ENCODE measurements at regions not wholly inside any gene's neighbourhood (a gene's known extent, or its start where the extent isn't known, plus 50 kb on each side); places are given as distances from the start of the nearest gene placed in this dataset.

DNA sequence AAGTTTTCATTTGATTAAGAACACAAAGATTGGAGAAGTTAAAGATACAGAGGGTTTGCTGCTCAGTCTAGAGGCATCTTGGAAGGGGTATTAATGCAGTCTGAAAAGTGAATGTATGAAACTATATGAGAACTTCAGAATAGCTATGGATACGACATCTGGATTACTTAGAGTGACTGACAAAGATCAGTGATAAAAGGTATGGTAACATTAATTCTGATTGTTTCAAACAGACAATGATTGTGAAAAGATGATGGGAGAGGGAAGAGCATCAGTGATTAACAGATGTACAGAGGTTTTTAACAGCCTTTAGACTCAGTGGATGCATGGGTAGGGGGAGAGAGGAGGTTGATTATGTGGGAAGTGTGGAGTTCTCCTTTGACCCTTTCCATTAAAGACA lies 919.4 kb upstream of the CNTN5 start:
- Mint-ChIP-seq H3K27ac (no peak overlapping the region), H3K27me3 (no peaks in the 10 kb centered on the region), H3K36me3 (no peaks in the 10 kb centered on the region), H3K4me1 (no peaks in the 10 kb centered on the region), H3K9me3 (peaks cover 0 to 18% (median 7%) of the 10 kb centered on the region in 7 donors), H3K4me3 (no peak overlapping the region)
- Histone ChIP-seq H3K4me1 (ENCODE audit: control insufficient read depth, insufficient read depth, low read length, poor library complexity, severe bottlenecking) (no peaks in the 10 kb centered on the region), H3K27me3 (ENCODE audit: control insufficient read depth, insufficient read depth, low read length) (no peaks in the 10 kb centered on the region), H3K36me3 (ENCODE audit: control insufficient read depth, insufficient read depth, low read length) (no peaks in the 10 kb centered on the region), H3K4me3 (ENCODE audit: low read depth, low read length) (no peak overlapping the region), H3K27ac (ENCODE audit: insufficient read depth, low read length, poor library complexity, severe bottlenecking) (no peak overlapping the region), H3K9me3 (ENCODE audit: control insufficient read depth in 2 of 2, low read length in 2 of 2) (peaks cover 0 to 5% of the 10 kb centered on the region in 2 experiments)
- no peak for DNase-seq
- no peak for ATAC-seq (ENCODE audit: low read depth in 2 of 2)

DNA sequence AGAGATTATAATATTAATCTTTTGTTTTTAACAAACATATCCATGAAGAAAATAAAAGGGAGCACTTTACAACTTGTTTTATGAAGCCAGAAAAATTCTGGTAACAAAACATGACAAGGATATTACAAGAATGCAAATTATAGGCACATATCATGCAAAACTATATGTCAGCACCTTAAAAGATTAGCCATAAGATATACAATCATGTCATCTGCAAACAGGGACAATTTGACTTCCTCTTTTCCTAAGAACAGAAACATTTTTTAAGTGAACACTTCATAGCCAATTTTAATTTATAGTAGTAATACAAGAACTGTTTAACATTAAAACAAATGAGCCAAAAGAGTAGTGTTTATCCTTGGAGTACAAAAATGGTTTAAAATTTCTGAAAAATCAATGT lies 916.5 kb upstream of the CNTN5 start:
- Mint-ChIP-seq H3K9me3 (peaks cover 0 to 8% (median 4%) of the 10 kb centered on the region in 7 donors), H3K4me3 (no peak overlapping the region)

DNA sequence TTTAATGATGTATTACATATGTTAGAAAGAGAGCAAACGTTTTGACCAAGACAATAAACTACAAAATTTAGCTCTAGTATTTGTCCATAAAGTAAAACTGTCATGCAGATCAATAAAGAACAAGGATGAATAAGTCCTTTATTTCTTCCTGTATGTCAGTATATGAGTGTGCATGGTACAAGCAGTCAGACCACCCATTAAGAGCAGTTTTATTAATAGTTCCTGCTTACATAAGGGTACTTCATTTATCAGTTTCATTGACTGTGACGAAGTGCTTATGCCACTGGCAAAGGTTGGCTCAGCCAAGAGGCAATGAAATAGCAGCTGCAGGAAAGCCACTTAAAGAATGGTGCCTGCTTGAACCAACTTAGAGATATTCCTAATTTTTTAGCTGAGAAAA lies 913.0 kb upstream of the CNTN5 start:
- DNase-seq: no peak
- Mint-ChIP-seq H3K4me1 (no peaks in the 10 kb centered on the region), H3K4me3 (no peak overlapping the region), H3K27me3 (no peaks in the 10 kb centered on the region), H3K27ac (no peak overlapping the region), H3K9me3 (peaks cover 0 to 14% (median 3%) of the 10 kb centered on the region in 7 donors), H3K36me3 (no peaks in the 10 kb centered on the region)
- Histone ChIP-seq H3K4me3 (ENCODE audit: low read depth, low read length) (no peak overlapping the region), H3K9me3 (ENCODE audit: control insufficient read depth in 2 of 2, low read length in 2 of 2) (peaks cover 0 to 7% of the 10 kb centered on the region in 2 experiments), H3K36me3 (ENCODE audit: control insufficient read depth, insufficient read depth, low read length) (no peaks in the 10 kb centered on the region), H3K4me1 (ENCODE audit: control insufficient read depth, insufficient read depth, low read length, poor library complexity, severe bottlenecking) (no peaks in the 10 kb centered on the region), H3K27ac (ENCODE audit: insufficient read depth, low read length, poor library complexity, severe bottlenecking) (no peak overlapping the region), H3K27me3 (ENCODE audit: control insufficient read depth, insufficient read depth, low read length) (no peaks in the 10 kb centered on the region)
- ATAC-seq (ENCODE audit: low read depth in 2 of 2): no peak

More for the DNA sequence above, 916.5 kb upstream of the CNTN5 start:
- H3K4me3 ChIP-seq (ENCODE audit: low read depth, low read length): no peak overlapping the region
- Mint-ChIP-seq H3K27ac (no peak overlapping the region), H3K27me3 (no peaks in the 10 kb centered on the region), H3K4me1 (no peaks in the 10 kb centered on the region), H3K36me3 (no peaks in the 10 kb centered on the region)
- H3K27ac ChIP-seq (ENCODE audit: insufficient read depth, low read length, poor library complexity, severe bottlenecking): no peak overlapping the region
- no peaks in the 10 kb centered on the region for H3K27me3 ChIP-seq (ENCODE audit: control insufficient read depth, insufficient read depth, low read length)
- no peaks in the 10 kb centered on the region for H3K36me3 ChIP-seq (ENCODE audit: control insufficient read depth, insufficient read depth, low read length)
- no peak for ATAC-seq (ENCODE audit: low read depth in 2 of 2)
- peaks cover 0 to 5% of the 10 kb centered on the region in 2 experiments for H3K9me3 ChIP-seq (ENCODE audit: control insufficient read depth in 2 of 2, low read length in 2 of 2)
- H3K4me1 ChIP-seq (ENCODE audit: control insufficient read depth, insufficient read depth, low read length, poor library complexity, severe bottlenecking): no peaks in the 10 kb centered on the region
- no peak for DNase-seq

DNA sequence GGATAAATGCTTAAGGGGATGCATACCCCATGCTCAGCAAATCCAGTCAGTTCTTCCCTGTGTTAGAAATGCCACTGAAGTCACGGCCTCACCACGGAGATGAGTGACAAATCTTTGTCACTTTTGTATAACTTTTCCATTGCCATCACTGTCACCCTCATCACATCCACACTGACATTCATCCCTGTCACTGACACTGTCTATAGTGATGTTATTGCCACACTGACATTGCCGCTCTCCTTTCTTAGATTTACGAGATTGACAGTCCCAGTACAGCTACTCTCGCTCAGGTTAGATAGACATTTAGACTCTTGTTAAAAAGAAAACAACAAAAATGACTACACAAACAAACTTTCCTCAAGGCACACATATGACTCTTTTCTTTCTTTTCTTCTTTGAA lies 910.7 kb upstream of the CNTN5 start:
- ATAC-seq (ENCODE audit: low read depth in 2 of 2): no peak
- Histone ChIP-seq H3K27me3 (ENCODE audit: control insufficient read depth, insufficient read depth, low read length) (no peaks in the 10 kb centered on the region), H3K9me3 (ENCODE audit: control insufficient read depth in 2 of 2, low read length in 2 of 2) (peaks cover 2 to 10% of the 10 kb centered on the region in 2 experiments), H3K27ac (ENCODE audit: insufficient read depth, low read length, poor library complexity, severe bottlenecking) (no peak overlapping the region), H3K36me3 (ENCODE audit: control insufficient read depth, insufficient read depth, low read length) (no peaks in the 10 kb centered on the region), H3K4me3 (ENCODE audit: low read depth, low read length) (no peak overlapping the region), H3K4me1 (ENCODE audit: control insufficient read depth, insufficient read depth, low read length, poor library complexity, severe bottlenecking) (no peaks in the 10 kb centered on the region)
- H3K4me1 Mint-ChIP-seq: no peaks in the 10 kb centered on the region
- H3K27me3 Mint-ChIP-seq: no peaks in the 10 kb centered on the region
- H3K27ac Mint-ChIP-seq: no peak overlapping the region
- DNase-seq: no peak
- peaks cover 1 to 25% (median 9%) of the 10 kb centered on the region in 7 donors for H3K9me3 Mint-ChIP-seq
- no peak overlapping the region for H3K4me3 Mint-ChIP-seq
- no peaks in the 10 kb centered on the region for H3K36me3 Mint-ChIP-seq

DNA sequence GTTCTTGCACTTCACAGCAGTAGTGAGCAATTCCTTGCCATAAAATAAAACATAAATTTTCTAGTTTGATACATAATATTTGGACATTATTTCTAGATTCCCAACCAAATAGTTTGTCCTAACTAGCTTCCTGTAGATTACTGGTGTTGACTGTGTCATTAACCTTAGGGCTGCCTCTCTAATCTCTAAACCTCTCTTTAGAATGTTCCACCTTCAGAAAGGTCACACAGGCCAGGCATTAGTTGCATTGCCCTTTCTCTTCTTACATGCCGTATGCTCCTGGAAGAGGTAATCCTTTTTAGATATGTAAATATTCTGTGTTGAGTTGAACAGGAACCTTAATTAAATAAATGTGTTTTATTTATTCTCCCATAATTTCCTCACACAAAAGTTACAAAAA lies 904.9 kb upstream of the CNTN5 start:
- Histone ChIP-seq H3K36me3 (ENCODE audit: control insufficient read depth, insufficient read depth, low read length) (no peaks in the 10 kb centered on the region), H3K27me3 (ENCODE audit: control insufficient read depth, insufficient read depth, low read length) (no peaks in the 10 kb centered on the region), H3K4me1 (ENCODE audit: control insufficient read depth, insufficient read depth, low read length, poor library complexity, severe bottlenecking) (no peaks in the 10 kb centered on the region), H3K27ac (ENCODE audit: insufficient read depth, low read length, poor library complexity, severe bottlenecking) (no peak overlapping the region), H3K9me3 (ENCODE audit: control insufficient read depth in 2 of 2, low read length in 2 of 2) (peaks cover 7 to 9% of the 10 kb centered on the region in 2 experiments), H3K4me3 (ENCODE audit: low read depth, low read length) (no peak overlapping the region)
- H3K4me1 Mint-ChIP-seq: no peaks in the 10 kb centered on the region
- DNase-seq (no peak), ATAC-seq (ENCODE audit: low read depth in 2 of 2) (no peak)
- no peaks in the 10 kb centered on the region for H3K36me3 Mint-ChIP-seq
- H3K9me3 Mint-ChIP-seq: peaks cover 0 to 35% (median 17%) of the 10 kb centered on the region in 7 donors
- no peak overlapping the region for H3K27ac Mint-ChIP-seq
- no peak overlapping the region for H3K4me3 Mint-ChIP-seq
- no peaks in the 10 kb centered on the region for H3K27me3 Mint-ChIP-seq

DNA sequence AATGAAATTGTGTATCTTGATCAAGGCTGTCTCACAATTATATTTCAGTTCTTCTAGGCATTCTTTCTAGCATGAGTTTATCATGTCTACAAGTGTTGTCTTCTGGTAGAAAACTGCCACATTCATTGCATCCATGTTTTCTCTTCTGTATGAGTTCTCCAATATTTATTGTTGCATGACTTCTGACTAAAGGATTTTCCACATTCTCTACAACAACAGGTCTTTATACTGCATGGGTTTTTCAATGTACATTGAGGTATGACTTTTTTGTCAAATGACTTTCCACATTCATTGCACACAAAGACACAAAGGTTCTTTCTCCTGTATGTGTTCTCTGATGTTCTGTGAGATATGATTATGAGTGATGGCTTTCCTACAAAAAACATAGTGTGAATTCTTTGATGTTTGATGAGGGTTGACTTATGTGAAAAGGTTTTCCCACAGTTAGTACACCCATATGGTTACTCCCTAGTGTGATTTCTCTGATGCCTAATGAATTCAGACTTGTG lies 890.6 kb upstream of the CNTN5 start:
- H3K4me3 Mint-ChIP-seq: no peak overlapping the region
- H3K27me3 ChIP-seq (ENCODE audit: control insufficient read depth, insufficient read depth, low read length): no peaks in the 10 kb centered on the region
- no peak for ATAC-seq (ENCODE audit: low read depth in 2 of 2)
- DNase-seq: no peak
- peaks cover 0 to 4% of the 10 kb centered on the region in 2 experiments for H3K9me3 ChIP-seq (ENCODE audit: control insufficient read depth in 2 of 2, low read length in 2 of 2)
- H3K36me3 ChIP-seq (ENCODE audit: control insufficient read depth, insufficient read depth, low read length): no peaks in the 10 kb centered on the region
- H3K36me3 Mint-ChIP-seq: no peaks in the 10 kb centered on the region
- no peaks in the 10 kb centered on the region for H3K27me3 Mint-ChIP-seq
- H3K4me1 ChIP-seq (ENCODE audit: control insufficient read depth, insufficient read depth, low read length, poor library complexity, severe bottlenecking): no peaks in the 10 kb centered on the region
- H3K27ac ChIP-seq (ENCODE audit: insufficient read depth, low read length, poor library complexity, severe bottlenecking): no peak overlapping the region
- H3K4me1 Mint-ChIP-seq: no peaks in the 10 kb centered on the region
- no peak overlapping the region for H3K4me3 ChIP-seq (ENCODE audit: low read depth, low read length)
- peaks cover 3 to 52% (median 6%) of the 10 kb centered on the region in 7 donors for H3K9me3 Mint-ChIP-seq
- no peak overlapping the region for H3K27ac Mint-ChIP-seq

DNA sequence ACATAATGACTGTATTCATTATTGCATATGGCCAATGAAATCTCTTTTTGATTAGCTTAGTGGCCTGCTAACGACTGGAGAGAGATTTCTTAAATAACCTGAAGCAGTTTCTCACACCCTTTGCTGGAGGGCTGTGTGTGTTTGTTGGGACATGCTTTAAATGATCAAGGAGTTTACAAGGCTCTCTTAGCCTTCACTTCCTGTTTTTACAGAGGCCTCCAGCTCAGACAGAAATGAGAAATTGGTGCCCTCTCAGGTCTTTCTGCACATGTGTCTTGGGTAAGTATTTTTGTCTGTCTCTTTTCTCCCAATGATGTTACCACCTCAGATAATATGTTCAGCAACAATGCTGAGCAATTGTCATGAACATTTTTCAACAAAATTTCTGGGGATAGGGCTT lies 884.4 kb upstream of the CNTN5 start:
- Mint-ChIP-seq H3K27ac (no peak overlapping the region), H3K4me1 (no peaks in the 10 kb centered on the region), H3K27me3 (no peaks in the 10 kb centered on the region), H3K36me3 (no peaks in the 10 kb centered on the region), H3K9me3 (peaks cover 2 to 22% (median 6%) of the 10 kb centered on the region in 7 donors), H3K4me3 (no peak overlapping the region)
- no peaks in the 10 kb centered on the region for H3K27me3 ChIP-seq (ENCODE audit: control insufficient read depth, insufficient read depth, low read length)
- H3K27ac ChIP-seq (ENCODE audit: insufficient read depth, low read length, poor library complexity, severe bottlenecking): no peak overlapping the region
- DNase-seq (no peak), ATAC-seq (ENCODE audit: low read depth in 2 of 2) (no peak)
- no peaks in the 10 kb centered on the region for H3K9me3 ChIP-seq (ENCODE audit: control insufficient read depth in 2 of 2, low read length in 2 of 2)
- H3K4me1 ChIP-seq (ENCODE audit: control insufficient read depth, insufficient read depth, low read length, poor library complexity, severe bottlenecking): no peaks in the 10 kb centered on the region
- no peaks in the 10 kb centered on the region for H3K36me3 ChIP-seq (ENCODE audit: control insufficient read depth, insufficient read depth, low read length)
- H3K4me3 ChIP-seq (ENCODE audit: low read depth, low read length): no peak overlapping the region

DNA sequence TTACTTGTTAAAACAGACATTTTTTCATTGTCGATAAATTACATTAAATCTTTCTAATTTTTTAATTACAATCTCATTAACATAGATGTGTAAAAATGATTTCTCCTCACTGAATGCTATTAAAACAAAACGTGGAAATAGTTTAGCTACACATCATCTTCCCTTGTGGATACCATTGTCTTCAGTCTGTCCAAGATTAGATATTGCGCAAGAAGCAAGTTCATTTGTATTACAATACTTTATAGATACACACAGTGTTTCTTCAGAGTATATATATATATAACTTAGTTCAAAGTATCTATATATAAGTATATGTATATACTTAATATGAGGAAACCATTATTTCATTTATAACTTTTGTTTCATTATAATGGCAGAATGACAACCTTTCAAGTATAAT lies 883.3 kb upstream of the CNTN5 start:
- H3K9me3 Mint-ChIP-seq: peaks cover 2 to 21% (median 6%) of the 10 kb centered on the region in 7 donors
- no peaks in the 10 kb centered on the region for H3K27me3 Mint-ChIP-seq
- no peaks in the 10 kb centered on the region for H3K36me3 Mint-ChIP-seq

More for the DNA sequence above, 883.3 kb upstream of the CNTN5 start:
- no peak overlapping the region for H3K27ac ChIP-seq (ENCODE audit: insufficient read depth, low read length, poor library complexity, severe bottlenecking)
- Mint-ChIP-seq H3K4me3 (no peak overlapping the region), H3K4me1 (no peaks in the 10 kb centered on the region), H3K27ac (no peak overlapping the region)
- no peak overlapping the region for H3K4me3 ChIP-seq (ENCODE audit: low read depth, low read length)
- ATAC-seq (ENCODE audit: low read depth in 2 of 2) (no peak), DNase-seq (no peak)
- H3K9me3 ChIP-seq (ENCODE audit: control insufficient read depth in 2 of 2, low read length in 2 of 2): peaks cover 0 to 3% of the 10 kb centered on the region in 2 experiments
- no peaks in the 10 kb centered on the region for H3K36me3 ChIP-seq (ENCODE audit: control insufficient read depth, insufficient read depth, low read length)
- no peaks in the 10 kb centered on the region for H3K4me1 ChIP-seq (ENCODE audit: control insufficient read depth, insufficient read depth, low read length, poor library complexity, severe bottlenecking)
- H3K27me3 ChIP-seq (ENCODE audit: control insufficient read depth, insufficient read depth, low read length): no peaks in the 10 kb centered on the region
